Activated B cell treated with CpG ODN at 0.5 μM for 24 hours (primary cell): ENCODE measurements at regions not wholly inside any gene's neighbourhood (a gene's known extent, or its start where the extent isn't known, plus 50 kb on each side); places are given as distances from the start of the nearest gene placed in this dataset.

Experiments
- ATAC-seq: fragments of 200-7000 bp; cut with Tn5 transposase; one replicate; pipeline ENCODE4 v1.10.0; 2021; ENCODE audit warnings: low read depth, mild to moderate bottlenecking, moderate library complexity
- CTCF ChIA-PET: fragments of 350-600 bp; sonication (Branson Sonifier 250); formaldehyde crosslinking; loops from one replicate; lab custom pipeline; 2021; ENCODE audit warnings: antibody characterized with exemption; lab: Charles Lee
- POLR2A ChIA-PET: fragments of 350-600 bp; sonication (Branson Sonifier 250); formaldehyde crosslinking; loops from one replicate; lab custom pipeline; 2021; ENCODE audit warnings: antibody characterized with exemption; lab: Charles Lee
- DNase-seq: peaks from one replicate; pipeline ENCODE4 v3.0.0; 2022
- H3K27ac Mint-ChIP-seq: one replicate; pipeline ENCODE4 v1.8.0; 2020; ENCODE audit warnings: mixed read lengths
- H3K27me3 Mint-ChIP-seq: one replicate; pipeline ENCODE4 v1.8.0; 2021; ENCODE audit warnings: mixed read lengths
- H3K36me3 Mint-ChIP-seq: one replicate; pipeline ENCODE4 v1.8.0; 2021; ENCODE audit warnings: low read depth, mixed read lengths
- H3K4me1 Mint-ChIP-seq: one replicate; pipeline ENCODE4 v1.8.0; 2021; ENCODE audit warnings: mixed read lengths
- H3K4me3 Mint-ChIP-seq: one replicate; pipeline ENCODE4 v1.8.0; 2020; ENCODE audit warnings: mild to moderate bottlenecking, mixed read lengths
- H3K9me3 Mint-ChIP-seq: one replicate; pipeline ENCODE4 v1.8.0; 2020; ENCODE audit warnings: mixed read lengths
- CTCF ChIP-seq: fragments of 200-600 bp; IDR thresholded peaks from one replicate; pipeline ENCODE4 v1.8.0; 2022; ENCODE audit warnings: antibody characterized with exemption, mild to moderate bottlenecking
- intact Hi-C: fragments of 100-400 bp; cut with micrococcal nuclease; formaldehyde crosslinking; loops from one replicate; pipeline ENCODE4 v1.15.1; 2024

GRCh38 chr10:120367341-120367740 is 89.7 kb upstream of the PLPP4 start:
- CTCF ChIA-PET, result no interaction called here
- POLR2A ChIA-PET, result no interaction called here
- Mint-ChIP-seq H3K4me3 (no peak overlapping the region), H3K4me1 (no peaks in the 10 kb centered on the region), H3K9me3 (no peaks in the 10 kb centered on the region), H3K27me3 (peaks cover 8% of the 10 kb centered on the region), H3K36me3 (no peaks in the 10 kb centered on the region), H3K27ac (no peak overlapping the region)
- DNase-seq (no peak), ATAC-seq (no peak)
- intact Hi-C loops, result no loop called here
- TF ChIP-seq CTCF, result no peak

- POLR2A ChIA-PET, result no interaction called here
- Mint-ChIP-seq H3K27ac (no peak overlapping the region), H3K4me3 (no peak overlapping the region)
Measured at GRCh38 chr10:120368338-120368737, 88.7 kb upstream of the PLPP4 start.

GRCh38 chr10:120368927-120369326 is 88.1 kb upstream of the PLPP4 start:
- no peak overlapping the region for H3K4me3 Mint-ChIP-seq
- H3K4me1 Mint-ChIP-seq, result no peaks in the 10 kb centered on the region
- DNase-seq, result no peak
- no peaks in the 10 kb centered on the region for H3K36me3 Mint-ChIP-seq
- H3K9me3 Mint-ChIP-seq, result no peaks in the 10 kb centered on the region
- no peak overlapping the region for H3K27ac Mint-ChIP-seq
- no peak for TF ChIP-seq CTCF
- no peak for ATAC-seq
- ChIA-PET POLR2A (no interaction called here), CTCF (no interaction called here)
- peaks cover 8% of the 10 kb centered on the region for H3K27me3 Mint-ChIP-seq
- intact Hi-C loops, result no loop called here

More at GRCh38 chr10:120368338-120368737, 88.7 kb upstream of the PLPP4 start:
- Mint-ChIP-seq H3K4me1 (no peaks in the 10 kb centered on the region), H3K36me3 (no peaks in the 10 kb centered on the region), H3K9me3 (no peaks in the 10 kb centered on the region), H3K27me3 (peaks cover 8% of the 10 kb centered on the region)
- DNase-seq (no peak), ATAC-seq (no peak)
- CTCF ChIA-PET, result no interaction called here
- no peak for TF ChIP-seq CTCF
- intact Hi-C loops, result no loop called here

- ChIA-PET CTCF (no interaction called here), POLR2A (no interaction called here)
- no peak for ATAC-seq
- H3K36me3 Mint-ChIP-seq, result no peaks in the 10 kb centered on the region
- no peak overlapping the region for H3K27ac Mint-ChIP-seq
- no peaks in the 10 kb centered on the region for H3K4me1 Mint-ChIP-seq
- H3K27me3 Mint-ChIP-seq, result peaks cover 5% of the 10 kb centered on the region
- H3K9me3 Mint-ChIP-seq, result peaks cover 3% of the 10 kb centered on the region
- no peak for DNase-seq
- intact Hi-C loops, result no loop called here
- H3K4me3 Mint-ChIP-seq, result no peak overlapping the region
- TF ChIP-seq CTCF, result no peak
Measured at GRCh38 chr10:120369856-120370276, 87.2 kb upstream of the PLPP4 start.

GRCh38 chr10:120371856-120372255 is 85.2 kb upstream of the PLPP4 start:
- ChIA-PET POLR2A (no interaction called here), CTCF (no interaction called here)
- Mint-ChIP-seq H3K27ac (no peak overlapping the region), H3K4me3 (no peak overlapping the region), H3K36me3 (no peaks in the 10 kb centered on the region), H3K9me3 (peaks cover 3% of the 10 kb centered on the region), H3K27me3 (peaks cover 12% of the 10 kb centered on the region), H3K4me1 (no peaks in the 10 kb centered on the region)
- intact Hi-C loops, result no loop called here
- DNase-seq (no peak), ATAC-seq (no peak)
- TF ChIP-seq CTCF, result no peak
